HL-60 (cell line): ENCODE measurements at regions not wholly inside any gene's neighbourhood (a gene's known extent, or its start where the extent isn't known, plus 50 kb on each side); places are given as distances from the start of the nearest gene placed in this dataset.

ENCODE experiments used
- CTCF ChIP-seq: IDR thresholded peaks from one replicate; pipeline ENCODE4 v1.5.1; 2011; ENCODE audit warnings: low read length, control low read depth, inconsistent platforms; ENCODE audit not compliant: insufficient read depth
- GABPA ChIP-seq: IDR thresholded peaks from 2 replicates; pipeline ENCODE4 v1.6.1; 2012; ENCODE audit warnings: low read depth
- POLR2AphosphoS5 ChIP-seq: IDR thresholded peaks from 2 replicates; pipeline ENCODE4 v1.6.1; 2012; ENCODE audit warnings: low read depth
- SPI1 ChIP-seq: IDR thresholded peaks from 2 replicates; pipeline ENCODE4 v1.6.1; 2012; ENCODE audit warnings: low read depth, mild to moderate bottlenecking, borderline replicate concordance

DNA sequence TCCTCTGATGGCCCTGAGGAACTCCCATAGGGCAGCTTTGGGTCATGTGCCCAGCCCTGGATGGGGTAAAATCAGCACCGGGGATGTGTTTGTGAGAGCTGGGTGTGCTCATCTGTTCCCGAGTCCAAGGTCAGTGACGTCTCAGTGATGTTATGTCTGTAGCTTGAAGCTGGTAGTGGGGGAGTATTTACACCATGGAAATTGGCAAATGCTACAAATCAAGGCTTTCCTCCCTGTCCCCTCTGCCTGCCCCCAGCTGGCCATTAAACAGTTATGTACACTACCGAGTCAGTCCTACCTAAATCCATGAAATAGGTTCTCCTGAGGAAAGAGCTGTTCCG is 117.8 kb upstream of the SLC25A33 start:
- TF ChIP-seq POLR2AphosphoS5 (no peak), CTCF (no peak), GABPA (no peak), SPI1 (no peak)
